KMS-11 (cell line): ENCODE measurements at regions not wholly inside any gene's neighbourhood (a gene's known extent, or its start where the extent isn't known, plus 50 kb on each side); places are given as distances from the start of the nearest gene placed in this dataset.

Source experiments
- H2AFZ ChIP-seq: fragments of 200-600 bp; sonication (generic); 2 replicates; pipeline ENCODE4 v1.6.1; 2016; ENCODE audit warnings: antibody characterized with exemption, mixed run types, low read depth
- H3K27ac ChIP-seq: fragments of 200-600 bp; sonication (generic); 2 replicates; pipeline ENCODE4 v1.6.1; 2016; ENCODE audit warnings: mild to moderate bottlenecking, mixed run types
- H3K27me3 ChIP-seq: fragments of 200-600 bp; sonication (generic); 2 replicates; pipeline ENCODE4 v1.6.1; 2017; ENCODE audit warnings: mild to moderate bottlenecking, low read depth, mixed run types, moderate library complexity; ENCODE audit not compliant: insufficient read depth
- H3K36me3 ChIP-seq: fragments of 200-600 bp; sonication (generic); 2 replicates; pipeline ENCODE4 v1.6.1; 2017; ENCODE audit warnings: mild to moderate bottlenecking, mixed run types; ENCODE audit not compliant: insufficient read depth
- H3K4me1 ChIP-seq: fragments of 200-600 bp; sonication (generic); 2 replicates; pipeline ENCODE4 v1.6.1; 2016; ENCODE audit warnings: mild to moderate bottlenecking, low read depth, mixed run types; ENCODE audit not compliant: poor library complexity, severe bottlenecking
- H3K4me2 ChIP-seq: fragments of 200-600 bp; sonication (generic); 2 replicates; pipeline ENCODE4 v1.7.0; 2016; ENCODE audit warnings: mild to moderate bottlenecking, mixed run types
- H3K4me3 ChIP-seq: fragments of 200-600 bp; sonication (generic); IDR thresholded peaks from 2 replicates; pipeline ENCODE4 v1.6.1; 2017; ENCODE audit warnings: low read depth, low read length, mixed read lengths; ENCODE audit not compliant: insufficient read depth
- H3K79me2 ChIP-seq: fragments of 200-600 bp; sonication (generic); 2 replicates; pipeline ENCODE4 v1.6.1; 2016; ENCODE audit warnings: low read depth, mixed run types; ENCODE audit not compliant: insufficient read depth
- H3K9ac ChIP-seq: fragments of 200-600 bp; sonication (generic); 2 replicates; pipeline ENCODE4 v1.6.1; 2016; ENCODE audit warnings: mild to moderate bottlenecking, mixed run types
- H4K20me1 ChIP-seq: fragments of 200-600 bp; sonication (generic); 2 replicates; pipeline ENCODE4 v1.6.1; 2016; ENCODE audit warnings: mild to moderate bottlenecking, mixed run types; ENCODE audit not compliant: insufficient read depth
- CTCF ChIP-seq: fragments of 200-600 bp; sonication (generic); conservative IDR thresholded peaks from 2 replicates; pipeline ENCODE4 v1.6.1; 2017; ENCODE audit warnings: low read depth, mild to moderate bottlenecking, antibody characterized with exemption, low read length, moderate library complexity, mixed read lengths

GRCh38 chr11:105227363-105227762, 87.8 kb upstream of the CARD18 start:
- Histone ChIP-seq H3K27ac (no peak overlapping the region), H3K79me2 (no peaks in the 10 kb centered on the region), H3K4me2 (no peak overlapping the region), H3K4me3 (no peak overlapping the region), H2AFZ (no peak overlapping the region), H3K36me3 (no peaks in the 10 kb centered on the region), H3K27me3 (no peaks in the 10 kb centered on the region), H4K20me1 (no peaks in the 10 kb centered on the region), H3K9ac (no peak overlapping the region), H3K4me1 (no peaks in the 10 kb centered on the region)
- TF ChIP-seq CTCF = no peak

DNA sequence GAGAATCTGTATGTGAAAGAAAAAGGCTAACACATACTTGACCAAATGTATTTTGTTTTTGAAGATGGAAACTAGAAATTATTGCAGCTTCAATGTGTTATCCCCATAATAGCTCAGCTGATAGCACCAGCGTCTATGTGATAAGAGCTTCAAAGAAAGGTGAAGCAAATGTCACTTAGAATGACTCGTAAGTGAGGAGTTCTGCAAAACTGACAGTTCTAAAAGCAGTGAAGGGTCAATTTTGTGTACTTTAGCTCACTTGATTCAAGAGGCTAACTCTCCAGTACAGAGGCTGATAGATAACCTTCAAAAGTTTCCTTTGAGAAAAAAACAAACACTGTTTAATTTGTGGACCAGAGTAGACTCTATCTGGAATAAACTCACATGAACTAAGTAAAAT, 87.2 kb upstream of the CARD18 start:
- no peak for TF ChIP-seq CTCF
- no peak overlapping the region for H3K4me2 ChIP-seq
- no peak overlapping the region for H2AFZ ChIP-seq
- H3K36me3 ChIP-seq = no peaks in the 10 kb centered on the region
- H3K4me3 ChIP-seq = no peak overlapping the region
- H3K27ac ChIP-seq = no peak overlapping the region
- H3K79me2 ChIP-seq = no peaks in the 10 kb centered on the region
- H3K27me3 ChIP-seq = no peaks in the 10 kb centered on the region
- H4K20me1 ChIP-seq = no peaks in the 10 kb centered on the region
- no peak overlapping the region for H3K9ac ChIP-seq
- H3K4me1 ChIP-seq = no peaks in the 10 kb centered on the region

DNA sequence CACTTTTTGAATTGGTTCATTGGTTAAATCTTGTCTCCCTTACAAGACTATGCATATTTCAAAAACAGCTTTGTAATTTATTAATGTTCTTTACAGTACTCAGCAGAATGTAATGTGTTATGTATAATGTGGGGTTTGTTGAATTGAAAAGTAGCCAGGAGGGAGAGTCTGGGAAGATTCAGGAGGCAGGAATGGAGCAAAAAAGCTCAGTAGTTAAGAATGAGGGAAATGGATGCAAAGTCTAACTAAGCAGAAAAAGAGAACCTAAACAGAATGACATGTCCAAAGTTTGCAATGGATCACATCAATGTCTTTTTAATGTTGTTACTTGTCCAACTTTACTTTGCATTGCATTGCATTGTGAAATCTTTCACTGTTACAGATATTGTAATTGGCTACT, 86.5 kb upstream of the CARD18 start:
- Histone ChIP-seq H4K20me1 (no peaks in the 10 kb centered on the region), H3K4me2 (no peak overlapping the region), H3K4me1 (no peaks in the 10 kb centered on the region), H3K4me3 (no peak overlapping the region), H2AFZ (no peak overlapping the region), H3K27ac (no peak overlapping the region), H3K27me3 (no peaks in the 10 kb centered on the region), H3K79me2 (no peaks in the 10 kb centered on the region), H3K36me3 (no peaks in the 10 kb centered on the region), H3K9ac (no peak overlapping the region)
- no peak for TF ChIP-seq CTCF

GRCh38 chr11:105224482-105225253, 85.1 kb upstream of the CARD18 start:
- Histone ChIP-seq H3K4me2 (no peak overlapping the region), H4K20me1 (no peaks in the 10 kb centered on the region), H3K79me2 (no peaks in the 10 kb centered on the region), H3K27me3 (no peaks in the 10 kb centered on the region), H3K36me3 (no peaks in the 10 kb centered on the region), H2AFZ (no peak overlapping the region), H3K9ac (no peak overlapping the region), H3K27ac (no peak overlapping the region), H3K4me3 (no peak overlapping the region), H3K4me1 (no peaks in the 10 kb centered on the region)
- TF ChIP-seq CTCF = no peak
